ENCODE measurements at regions not wholly inside any gene's neighbourhood (a gene's known extent, or its start where the extent isn't known, plus 50 kb on each side); places are given as distances from the start of the nearest gene placed in this dataset.

- TF ChIP-seq JUND (IDR thresholded peaks at IDR 0.05; ENCODE audit: low read depth), result no peak
- no peak for DNase-seq (ENCODE audit: low read depth in 1 of 2, low spot score in 1 of 2)
- in situ Hi-C loops (cut with HindIII; ENCODE audit: low pct_unique_long_range_greater_than_20kb, low sequenced_read_pairs), result no loop called here
These were observed 213.7 kb upstream of the GALNT5 start for GRCh38 chr2:157043786-157044185.

GRCh38 chr2:157046396-157046795, 211.1 kb upstream of the GALNT5 start:
- no peak for DNase-seq (ENCODE audit: low read depth in 1 of 2, low spot score in 1 of 2)
- in situ Hi-C loops (cut with HindIII; ENCODE audit: low pct_unique_long_range_greater_than_20kb, low sequenced_read_pairs), result no loop called here
- no peak for TF ChIP-seq JUND (IDR thresholded peaks at IDR 0.05; ENCODE audit: low read depth)

- peak in 1 of 2 experiments; percentile 3 for DNase-seq (ENCODE audit: low read depth in 1 of 2, low spot score in 1 of 2)
- no peak for TF ChIP-seq JUND (IDR thresholded peaks at IDR 0.05; ENCODE audit: low read depth)
- in situ Hi-C loops (cut with HindIII; ENCODE audit: low pct_unique_long_range_greater_than_20kb, low sequenced_read_pairs), result no loop called here
These were observed 204.8 kb upstream of the GALNT5 start for GRCh38 chr2:157052685-157053224.

- no peak for TF ChIP-seq JUND (IDR thresholded peaks at IDR 0.05; ENCODE audit: low read depth)
- in situ Hi-C loops (cut with HindIII; ENCODE audit: low pct_unique_long_range_greater_than_20kb, low sequenced_read_pairs), result no loop called here
- DNase-seq (ENCODE audit: low read depth in 1 of 2, low spot score in 1 of 2), result no peak
These were observed 203.6 kb upstream of the GALNT5 start for GRCh38 chr2:157053876-157054275.

- DNase-seq (ENCODE audit: low read depth in 1 of 2, low spot score in 1 of 2), result peak in 1 of 2 experiments; percentile 37
- in situ Hi-C loops (cut with HindIII; ENCODE audit: low pct_unique_long_range_greater_than_20kb, low sequenced_read_pairs), result no loop called here
- no peak for TF ChIP-seq JUND (IDR thresholded peaks at IDR 0.05; ENCODE audit: low read depth)
These were observed 201.8 kb upstream of the GALNT5 start for GRCh38 chr2:157055660-157056199.

GRCh38 chr2:157056200-157056676, 201.3 kb upstream of the GALNT5 start:
- no peak for DNase-seq (ENCODE audit: low read depth in 1 of 2, low spot score in 1 of 2)
- no peak for TF ChIP-seq JUND (IDR thresholded peaks at IDR 0.05; ENCODE audit: low read depth)
- in situ Hi-C loops (cut with HindIII; ENCODE audit: low pct_unique_long_range_greater_than_20kb, low sequenced_read_pairs), result no loop called here

GRCh38 chr2:157058161-157058560, 199.3 kb upstream of the GALNT5 start:
- DNase-seq (ENCODE audit: low read depth in 1 of 2, low spot score in 1 of 2), result no peak
- TF ChIP-seq JUND (IDR thresholded peaks at IDR 0.05; ENCODE audit: low read depth), result no peak
- in situ Hi-C loops (cut with HindIII; ENCODE audit: low pct_unique_long_range_greater_than_20kb, low sequenced_read_pairs), result no loop called here

GRCh38 chr2:157059036-157059435, 198.5 kb upstream of the GALNT5 start:
- DNase-seq (ENCODE audit: low read depth in 1 of 2, low spot score in 1 of 2), result no peak
- no peak for TF ChIP-seq JUND (IDR thresholded peaks at IDR 0.05; ENCODE audit: low read depth)
- in situ Hi-C loops (cut with HindIII; ENCODE audit: low pct_unique_long_range_greater_than_20kb, low sequenced_read_pairs), result no loop called here

GRCh38 chr2:157061799-157062198, 195.7 kb upstream of the GALNT5 start:
- TF ChIP-seq JUND (IDR thresholded peaks at IDR 0.05; ENCODE audit: low read depth), result no peak
- in situ Hi-C loops (cut with HindIII; ENCODE audit: low pct_unique_long_range_greater_than_20kb, low sequenced_read_pairs), result no loop called here
- no peak for DNase-seq (ENCODE audit: low read depth in 1 of 2, low spot score in 1 of 2)

- DNase-seq (ENCODE audit: low read depth in 1 of 2, low spot score in 1 of 2), result no peak
- in situ Hi-C loops (cut with HindIII; ENCODE audit: low pct_unique_long_range_greater_than_20kb, low sequenced_read_pairs), result no loop called here
- TF ChIP-seq JUND (IDR thresholded peaks at IDR 0.05; ENCODE audit: low read depth), result no peak
These were observed 189.9 kb upstream of the GALNT5 start for GRCh38 chr2:157067562-157067961.

GRCh38 chr2:157068237-157068636, 189.3 kb upstream of the GALNT5 start:
- in situ Hi-C loops (cut with HindIII; ENCODE audit: low pct_unique_long_range_greater_than_20kb, low sequenced_read_pairs), result no loop called here

GRCh38 chr2:157075924-157076323, 181.6 kb upstream of the GALNT5 start:
- in situ Hi-C loops (cut with HindIII; ENCODE audit: low pct_unique_long_range_greater_than_20kb, low sequenced_read_pairs), result no loop called here
- TF ChIP-seq JUND (IDR thresholded peaks at IDR 0.05; ENCODE audit: low read depth), result no peak
- DNase-seq (ENCODE audit: low read depth in 1 of 2, low spot score in 1 of 2), result no peak

More at GRCh38 chr2:157068237-157068636, 189.3 kb upstream of the GALNT5 start:
- TF ChIP-seq JUND (IDR thresholded peaks at IDR 0.05; ENCODE audit: low read depth), result no peak
- no peak for DNase-seq (ENCODE audit: low read depth in 1 of 2, low spot score in 1 of 2)

GRCh38 chr2:157076526-157077161, 180.9 kb upstream of the GALNT5 start:
- in situ Hi-C loops (cut with HindIII; ENCODE audit: low pct_unique_long_range_greater_than_20kb, low sequenced_read_pairs), result no loop called here
- TF ChIP-seq JUND (IDR thresholded peaks at IDR 0.05; ENCODE audit: low read depth), result no peak
- DNase-seq (ENCODE audit: low read depth in 1 of 2, low spot score in 1 of 2), result no peak

Data from T47D (cell line).